ENCODE measurements at regions not wholly inside any gene's neighbourhood (a gene's known extent, or its start where the extent isn't known, plus 50 kb on each side); places are given as distances from the start of the nearest gene placed in this dataset.

DNA sequence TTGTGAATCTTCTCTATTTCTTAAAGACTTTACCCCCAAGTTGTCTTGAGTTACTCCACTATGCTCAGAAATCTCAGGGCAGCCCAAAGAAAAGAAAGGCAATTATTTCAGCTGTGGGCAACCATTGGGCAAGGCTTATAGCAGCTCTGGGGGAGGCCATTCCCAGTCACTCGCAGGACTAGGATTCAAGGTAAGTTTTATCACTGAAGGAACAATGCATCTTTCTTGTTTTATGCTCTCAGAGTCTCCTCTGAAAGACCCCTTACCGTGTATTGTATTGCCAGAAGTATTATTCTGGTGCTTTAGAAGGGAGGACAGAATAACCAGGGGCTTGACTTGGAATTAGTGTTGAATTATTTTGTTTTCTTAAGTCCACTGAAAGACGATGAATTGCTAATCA lies 586.3 kb upstream of the MAP3K7 start:
- Mint-ChIP-seq H3K27ac (no peak overlapping the region), H3K27me3 (no peaks in the 10 kb centered on the region), H3K36me3 (ENCODE audit: low read depth) (no peaks in the 10 kb centered on the region), H3K4me3 (no peak overlapping the region), H3K9me3 (no peaks in the 10 kb centered on the region), H3K4me1 (ENCODE audit: low read depth) (no peaks in the 10 kb centered on the region)
- ATAC-seq (no peak), DNase-seq (no peak)
- ChIA-PET POLR2A (no interaction called here), CTCF (no interaction called here)
- TF ChIP-seq, protein P1, sequence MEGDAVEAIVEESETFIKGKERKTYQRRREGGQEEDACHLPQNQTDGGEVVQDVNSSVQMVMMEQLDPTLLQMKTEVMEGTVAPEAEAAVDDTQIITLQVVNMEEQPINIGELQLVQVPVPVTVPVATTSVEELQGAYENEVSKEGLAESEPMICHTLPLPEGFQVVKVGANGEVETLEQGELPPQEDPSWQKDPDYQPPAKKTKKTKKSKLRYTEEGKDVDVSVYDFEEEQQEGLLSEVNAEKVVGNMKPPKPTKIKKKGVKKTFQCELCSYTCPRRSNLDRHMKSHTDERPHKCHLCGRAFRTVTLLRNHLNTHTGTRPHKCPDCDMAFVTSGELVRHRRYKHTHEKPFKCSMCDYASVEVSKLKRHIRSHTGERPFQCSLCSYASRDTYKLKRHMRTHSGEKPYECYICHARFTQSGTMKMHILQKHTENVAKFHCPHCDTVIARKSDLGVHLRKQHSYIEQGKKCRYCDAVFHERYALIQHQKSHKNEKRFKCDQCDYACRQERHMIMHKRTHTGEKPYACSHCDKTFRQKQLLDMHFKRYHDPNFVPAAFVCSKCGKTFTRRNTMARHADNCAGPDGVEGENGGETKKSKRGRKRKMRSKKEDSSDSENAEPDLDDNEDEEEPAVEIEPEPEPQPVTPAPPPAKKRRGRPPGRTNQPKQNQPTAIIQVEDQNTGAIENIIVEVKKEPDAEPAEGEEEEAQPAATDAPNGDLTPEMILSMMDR (IDR thresholded peaks at IDR 0.05): no peak
- intact Hi-C loops (cut with micrococcal nuclease): no loop called here

DNA sequence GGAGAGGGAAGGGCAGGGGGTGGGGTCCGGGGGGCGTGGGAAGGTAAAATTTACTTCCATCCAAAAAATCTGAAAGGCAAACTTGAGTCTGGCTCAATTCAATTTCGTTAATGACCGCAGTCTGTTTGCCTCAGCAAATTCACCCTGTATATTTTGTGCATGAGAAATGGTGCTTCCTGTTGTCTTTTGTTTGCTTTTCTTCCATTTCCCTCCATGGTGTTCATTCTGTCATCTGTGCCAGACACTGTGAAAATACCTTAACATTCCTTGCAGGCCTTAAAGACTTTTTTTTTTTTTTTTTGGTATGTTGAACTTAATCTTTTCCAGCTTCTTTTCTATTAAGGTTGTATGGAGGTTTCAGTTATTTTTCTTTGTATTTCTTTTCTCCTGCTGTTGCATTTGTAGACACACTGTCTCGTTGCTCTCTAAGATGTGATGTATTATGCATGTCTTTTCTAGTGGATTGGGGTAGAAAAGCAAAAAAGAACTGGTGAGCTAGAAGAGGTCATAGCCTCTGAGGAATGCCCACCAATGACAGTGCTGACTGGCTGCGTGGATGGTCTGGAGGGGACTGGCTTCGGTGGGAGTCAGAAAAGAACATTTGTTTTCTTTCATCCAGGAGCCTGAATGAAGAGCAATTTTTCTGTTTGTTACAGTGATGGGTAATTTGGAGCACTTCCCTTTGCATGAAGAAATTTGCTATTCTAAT lies 585.0 kb upstream of the MAP3K7 start:
- ATAC-seq (no peak), DNase-seq (no peak)
- H3K4me3 Mint-ChIP-seq: no peak overlapping the region
- POLR2A ChIA-PET: no interaction called here
- H3K27me3 Mint-ChIP-seq: no peaks in the 10 kb centered on the region
- CTCF ChIA-PET: interaction anchor here (0.7 kb wide), 1 partner anchor 566 kb away, joined by 3 read pairs; no protein-coding TSS in a partner anchor
- H3K27ac Mint-ChIP-seq: no peak overlapping the region
- no peaks in the 10 kb centered on the region for H3K9me3 Mint-ChIP-seq
- H3K36me3 Mint-ChIP-seq (ENCODE audit: low read depth): no peaks in the 10 kb centered on the region
- intact Hi-C loops (cut with micrococcal nuclease): no loop called here
- TF ChIP-seq, protein P1 (IDR thresholded peaks at IDR 0.05): no peak
- H3K4me1 Mint-ChIP-seq (ENCODE audit: low read depth): no peaks in the 10 kb centered on the region

DNA sequence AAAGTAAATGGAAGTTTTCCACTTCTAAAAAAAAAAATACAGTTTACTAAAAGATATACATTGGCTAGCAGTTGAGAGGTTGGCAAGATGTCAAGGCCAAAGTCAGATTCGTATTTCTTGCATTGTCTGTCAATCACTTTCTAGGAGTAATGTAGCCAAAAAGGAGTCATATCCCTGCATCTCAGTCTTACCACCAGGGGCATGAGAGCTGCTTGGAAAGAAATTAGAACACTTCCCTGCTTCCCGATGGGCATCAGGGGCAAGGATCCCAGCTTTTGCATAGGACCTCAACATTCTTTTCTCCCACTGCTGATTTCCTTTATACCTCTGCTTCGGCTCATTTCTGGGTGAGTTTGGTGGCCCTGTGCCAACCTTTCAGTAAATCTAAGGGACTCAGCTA lies 581.0 kb upstream of the MAP3K7 start:
- POLR2A ChIA-PET: no interaction called here
- CTCF ChIA-PET: no interaction called here
- no peaks in the 10 kb centered on the region for H3K27me3 Mint-ChIP-seq
- ATAC-seq (no peak), DNase-seq (no peak)
- no peak overlapping the region for H3K27ac Mint-ChIP-seq
- no peaks in the 10 kb centered on the region for H3K4me1 Mint-ChIP-seq (ENCODE audit: low read depth)
- H3K36me3 Mint-ChIP-seq (ENCODE audit: low read depth): no peaks in the 10 kb centered on the region
- no peak overlapping the region for H3K4me3 Mint-ChIP-seq
- TF ChIP-seq, protein P1 (IDR thresholded peaks at IDR 0.05): no peak
- H3K9me3 Mint-ChIP-seq: no peaks in the 10 kb centered on the region
- intact Hi-C loops (cut with micrococcal nuclease): no loop called here

DNA sequence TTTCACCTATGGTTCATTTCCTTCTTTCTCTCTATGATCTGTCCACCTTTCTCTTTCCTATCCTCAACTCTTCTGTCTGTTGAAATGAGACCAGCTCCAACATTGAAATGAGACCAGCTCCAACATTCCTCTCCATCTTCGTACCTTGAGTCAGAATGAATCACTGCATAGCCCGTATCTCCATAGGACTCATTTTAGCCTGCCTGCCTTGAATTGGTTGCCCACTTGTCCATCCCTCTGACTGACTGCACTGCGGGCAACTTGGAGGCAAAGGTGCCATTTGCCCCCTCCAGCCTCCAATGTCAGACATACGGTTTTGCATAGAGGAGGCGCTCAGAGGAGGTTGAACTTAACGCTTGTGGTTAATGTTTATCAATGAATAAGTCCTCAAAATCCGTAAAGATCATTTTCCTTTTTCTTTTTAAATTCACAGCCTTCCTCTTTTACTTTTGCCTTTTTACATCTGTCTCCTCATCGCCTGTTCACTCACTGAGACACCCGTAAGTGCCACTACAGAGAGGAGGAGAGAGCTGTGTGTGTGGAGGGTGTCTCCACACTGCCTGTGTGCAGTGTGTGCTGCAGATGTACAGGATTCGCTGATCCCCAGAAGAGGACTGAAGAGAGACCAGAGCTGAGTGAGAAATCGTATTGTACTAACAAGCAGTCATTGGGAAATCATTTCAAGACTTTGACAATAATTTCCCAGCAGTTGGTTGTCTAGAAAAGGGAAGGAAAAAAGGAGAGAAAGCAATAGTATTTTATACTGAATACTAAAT lies 579.6 kb upstream of the MAP3K7 start:
- Mint-ChIP-seq H3K9me3 (no peaks in the 10 kb centered on the region), H3K36me3 (ENCODE audit: low read depth) (no peaks in the 10 kb centered on the region)
- CTCF ChIA-PET: no interaction called here

DNA sequence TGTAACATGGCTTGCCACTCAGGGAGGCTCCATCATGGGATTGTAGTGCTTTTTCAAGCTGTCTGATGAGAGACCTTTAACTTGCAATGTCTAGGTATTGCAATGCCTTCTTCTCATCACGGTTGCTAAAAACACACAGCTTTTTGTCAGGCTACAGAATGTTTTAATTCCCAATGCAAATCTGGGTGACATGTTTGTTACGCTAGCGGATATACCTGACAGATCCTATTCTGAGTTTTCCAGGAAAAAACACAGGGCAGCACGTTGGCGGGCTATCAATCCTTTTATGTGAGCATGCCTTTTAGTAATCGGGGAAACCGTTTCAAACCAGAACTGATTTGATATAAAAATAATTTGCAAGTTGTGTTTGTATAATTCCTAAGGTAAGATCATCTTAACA lies 577.2 kb upstream of the MAP3K7 start:
- Mint-ChIP-seq H3K36me3 (ENCODE audit: low read depth) (no peaks in the 10 kb centered on the region), H3K9me3 (no peaks in the 10 kb centered on the region), H3K27ac (no peak overlapping the region), H3K27me3 (no peaks in the 10 kb centered on the region), H3K4me3 (no peak overlapping the region), H3K4me1 (ENCODE audit: low read depth) (no peaks in the 10 kb centered on the region)
- no peak for DNase-seq
- ChIA-PET POLR2A (no interaction called here), CTCF (no interaction called here)
- ATAC-seq: no peak
- intact Hi-C loops (cut with micrococcal nuclease): no loop called here
- TF ChIP-seq, protein P1 (IDR thresholded peaks at IDR 0.05): no peak

More for the DNA sequence above, 579.6 kb upstream of the MAP3K7 start:
- Mint-ChIP-seq H3K27ac (no peak overlapping the region), H3K4me1 (ENCODE audit: low read depth) (no peaks in the 10 kb centered on the region), H3K4me3 (no peak overlapping the region), H3K27me3 (no peaks in the 10 kb centered on the region)
- ATAC-seq (no peak), DNase-seq (no peak)
- TF ChIP-seq, protein P1 (IDR thresholded peaks at IDR 0.05): no peak
- POLR2A ChIA-PET: no interaction called here
- intact Hi-C loops (cut with micrococcal nuclease): no loop called here

Measured in activated CD8-positive, alpha-beta T cell treated with anti-CD3 and anti-CD28 coated beads for 36 hours (primary cell).